ENCODE measurements at regions not wholly inside any gene's neighbourhood (a gene's known extent, or its start where the extent isn't known, plus 50 kb on each side); places are given as distances from the start of the nearest gene placed in this dataset.

GRCh38 chr21:14900611-14901010 lies 164.2 kb downstream of the NRIP1 start:
- no peak for TF ChIP-seq CTCF (IDR thresholded peaks at IDR 0.05; ENCODE audit: low read depth, low read length)
- TF ChIP-seq POLR2A (IDR thresholded peaks at IDR 0.05; ENCODE audit: extremely low read depth, insufficient read length) = no peak
